PC-3 (cell line): ENCODE measurements at regions not wholly inside any gene's neighbourhood (a gene's known extent, or its start where the extent isn't known, plus 50 kb on each side); places are given as distances from the start of the nearest gene placed in this dataset.

Experiments
- EZH2 ChIP-seq: fragments of 300-600 bp; sonication (generic); IDR thresholded peaks from one replicate; pipeline ENCODE4 v1.6.1; 2017; ENCODE audit warnings: antibody characterized with exemption, mild to moderate bottlenecking, low read length; ENCODE audit not compliant: unreplicated experiment
- EZH2phosphoT487 ChIP-seq: fragments of 300-600 bp; sonication (generic); IDR thresholded peaks from 2 replicates; pipeline ENCODE4 v1.6.1; 2018; ENCODE audit warnings: mild to moderate bottlenecking, antibody characterized with exemption, low read length, borderline replicate concordance
- TF ChIP-seq, protein P1 (sequence below): fragments of 300-600 bp; sonication (generic); conservative IDR thresholded peaks from 2 replicates; pipeline ENCODE4 v1.5.1; 2017; ENCODE audit warnings: antibody characterized with exemption, low read depth, mild to moderate bottlenecking, low read length

DNA sequence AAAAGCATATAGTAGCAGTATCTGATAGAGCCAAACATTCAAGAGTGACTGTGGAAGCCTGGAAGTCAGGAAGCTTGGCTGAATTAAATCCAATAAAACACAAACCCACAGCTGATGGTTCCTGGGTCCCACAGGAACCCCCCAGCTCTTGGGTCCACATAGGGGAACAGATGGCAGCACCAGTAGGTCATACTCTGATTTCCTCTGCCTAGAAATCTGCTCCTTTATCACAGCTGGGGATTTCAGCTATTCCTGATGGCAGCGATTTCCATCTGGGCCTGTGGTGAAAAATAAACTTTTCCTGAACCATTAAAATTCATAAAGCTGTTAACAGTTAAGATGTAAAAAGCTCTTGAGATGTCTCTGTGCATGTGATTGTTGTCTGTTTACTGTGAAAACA, 202.0 kb upstream of the FRMD6 start:
- TF ChIP-seq, protein P1, sequence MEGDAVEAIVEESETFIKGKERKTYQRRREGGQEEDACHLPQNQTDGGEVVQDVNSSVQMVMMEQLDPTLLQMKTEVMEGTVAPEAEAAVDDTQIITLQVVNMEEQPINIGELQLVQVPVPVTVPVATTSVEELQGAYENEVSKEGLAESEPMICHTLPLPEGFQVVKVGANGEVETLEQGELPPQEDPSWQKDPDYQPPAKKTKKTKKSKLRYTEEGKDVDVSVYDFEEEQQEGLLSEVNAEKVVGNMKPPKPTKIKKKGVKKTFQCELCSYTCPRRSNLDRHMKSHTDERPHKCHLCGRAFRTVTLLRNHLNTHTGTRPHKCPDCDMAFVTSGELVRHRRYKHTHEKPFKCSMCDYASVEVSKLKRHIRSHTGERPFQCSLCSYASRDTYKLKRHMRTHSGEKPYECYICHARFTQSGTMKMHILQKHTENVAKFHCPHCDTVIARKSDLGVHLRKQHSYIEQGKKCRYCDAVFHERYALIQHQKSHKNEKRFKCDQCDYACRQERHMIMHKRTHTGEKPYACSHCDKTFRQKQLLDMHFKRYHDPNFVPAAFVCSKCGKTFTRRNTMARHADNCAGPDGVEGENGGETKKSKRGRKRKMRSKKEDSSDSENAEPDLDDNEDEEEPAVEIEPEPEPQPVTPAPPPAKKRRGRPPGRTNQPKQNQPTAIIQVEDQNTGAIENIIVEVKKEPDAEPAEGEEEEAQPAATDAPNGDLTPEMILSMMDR, result no peak
- TF ChIP-seq EZH2, result no peak
- no peak for TF ChIP-seq EZH2phosphoT487
